Activated CD8-positive, alpha-beta T cell treated with anti-CD3 and anti-CD28 coated beads, Interleukin-2, amount 10 ng/mL, durations not matched to agents 7 days and 5 days (primary cell): ENCODE measurements at regions not wholly inside any gene's neighbourhood (a gene's known extent, or its start where the extent isn't known, plus 50 kb on each side); places are given as distances from the start of the nearest gene placed in this dataset.
"Not testable (repeated sequence)": the region's sequence is repeated elsewhere in the genome, so short reads cannot be mapped to it uniquely, and the experiment has no call there.

ENCODE experiments used
- ATAC-seq: fragments of 150-1000 bp; cut with Tn5 transposase; one replicate; pipeline ENCODE4 v1.10.0; 2021; ENCODE audit warnings: moderate library complexity
- CTCF ChIA-PET: fragments of 350-600 bp; sonication (Branson Sonifier 250); formaldehyde crosslinking; loops from one replicate; lab custom pipeline; 2021; ENCODE audit warnings: antibody characterized with exemption; lab: Charles Lee
- POLR2A ChIA-PET: fragments of 350-600 bp; sonication (Branson Sonifier 250); formaldehyde crosslinking; loops from one replicate; lab custom pipeline; 2021; ENCODE audit warnings: antibody characterized with exemption; lab: Charles Lee
- DNase-seq: peaks from one replicate; pipeline ENCODE4 v3.0.0-alpha.2; 2020
- H3K27ac Mint-ChIP-seq: one replicate; pipeline ENCODE4 v1.8.0; 2021; ENCODE audit warnings: mild to moderate bottlenecking, mixed read lengths
- H3K27me3 Mint-ChIP-seq: one replicate; pipeline ENCODE4 v1.8.0; 2021; ENCODE audit warnings: low read depth, mixed read lengths
- H3K36me3 Mint-ChIP-seq: one replicate; pipeline ENCODE4 v1.8.0; 2021; ENCODE audit warnings: low read depth, mixed read lengths
- H3K4me1 Mint-ChIP-seq: one replicate; pipeline ENCODE4 v1.8.0; 2021; ENCODE audit warnings: low read depth, mixed read lengths
- H3K4me3 Mint-ChIP-seq: one replicate; pipeline ENCODE4 v1.8.0; 2021; ENCODE audit warnings: mild to moderate bottlenecking, mixed read lengths
- H3K9me3 Mint-ChIP-seq: one replicate; pipeline ENCODE4 v1.8.0; 2022; ENCODE audit warnings: mixed read lengths; ENCODE audit not compliant: insufficient read depth

GRCh38 chr9:11159318-11159862 is 546.6 kb upstream of the PTPRD start:
- no peak for ATAC-seq
- ChIA-PET CTCF (no interaction called here), POLR2A (no interaction called here)
- no peaks in the 10 kb centered on the region for H3K27me3 Mint-ChIP-seq
- no peaks in the 10 kb centered on the region for H3K36me3 Mint-ChIP-seq
- H3K27ac Mint-ChIP-seq = no peak overlapping the region
- H3K4me3 Mint-ChIP-seq = no peak overlapping the region
- DNase-seq = no peak
- peaks cover 30% of the 10 kb centered on the region for H3K9me3 Mint-ChIP-seq
- no peaks in the 10 kb centered on the region for H3K4me1 Mint-ChIP-seq

GRCh38 chr9:11163843-11164242 is 551.0 kb upstream of the PTPRD start:
- H3K9me3 Mint-ChIP-seq = peaks cover 31% of the 10 kb centered on the region
- H3K4me3 Mint-ChIP-seq = no peak overlapping the region
- no peaks in the 10 kb centered on the region for H3K27me3 Mint-ChIP-seq
- CTCF ChIA-PET = no interaction called here
- POLR2A ChIA-PET = no interaction called here
- DNase-seq (no peak), ATAC-seq (no peak)
- no peaks in the 10 kb centered on the region for H3K36me3 Mint-ChIP-seq
- no peak overlapping the region for H3K27ac Mint-ChIP-seq
- no peaks in the 10 kb centered on the region for H3K4me1 Mint-ChIP-seq

GRCh38 chr9:11182001-11182400 is 569.2 kb upstream of the PTPRD start:
- ChIA-PET POLR2A (no interaction called here), CTCF (no interaction called here)
- H3K36me3 Mint-ChIP-seq = no peaks in the 10 kb centered on the region
- H3K27ac Mint-ChIP-seq = no peak overlapping the region
- ATAC-seq (no peak), DNase-seq (no peak)
- H3K9me3 Mint-ChIP-seq = peaks cover 30% of the 10 kb centered on the region
- no peak overlapping the region for H3K4me3 Mint-ChIP-seq
- no peaks in the 10 kb centered on the region for H3K27me3 Mint-ChIP-seq
- no peaks in the 10 kb centered on the region for H3K4me1 Mint-ChIP-seq

GRCh38 chr9:11190719-11191118 is 577.9 kb upstream of the PTPRD start:
- peaks cover 25% of the 10 kb centered on the region for H3K9me3 Mint-ChIP-seq
- ChIA-PET POLR2A (no interaction called here), CTCF (no interaction called here)
- DNase-seq (no peak), ATAC-seq (no peak)
- no peaks in the 10 kb centered on the region for H3K36me3 Mint-ChIP-seq
- no peak overlapping the region for H3K4me3 Mint-ChIP-seq
- no peaks in the 10 kb centered on the region for H3K27me3 Mint-ChIP-seq
- H3K4me1 Mint-ChIP-seq = no peaks in the 10 kb centered on the region
- H3K27ac Mint-ChIP-seq = no peak overlapping the region

GRCh38 chr9:11192993-11193392 is 580.2 kb upstream of the PTPRD start:
- Mint-ChIP-seq H3K9me3 (peaks cover 15% of the 10 kb centered on the region), H3K27ac (no peak overlapping the region), H3K4me1 (no peaks in the 10 kb centered on the region), H3K4me3 (no peak overlapping the region), H3K27me3 (no peaks in the 10 kb centered on the region), H3K36me3 (no peaks in the 10 kb centered on the region)
- ATAC-seq = no peak
- no peak for DNase-seq
- POLR2A ChIA-PET = no interaction called here
- CTCF ChIA-PET = no interaction called here

- Mint-ChIP-seq H3K27me3 (no peaks in the 10 kb centered on the region), H3K4me3 (no peak overlapping the region), H3K9me3 (peaks cover 15% of the 10 kb centered on the region), H3K36me3 (no peaks in the 10 kb centered on the region), H3K4me1 (no peaks in the 10 kb centered on the region), H3K27ac (no peak overlapping the region)
- ATAC-seq (no peak), DNase-seq (no peak)
- POLR2A ChIA-PET = no interaction called here
- CTCF ChIA-PET = no interaction called here
Observed at GRCh38 chr9:11194246-11194645, 581.4 kb upstream of the PTPRD start.

- H3K9me3 Mint-ChIP-seq, H3K27ac Mint-ChIP-seq, POLR2A ChIA-PET, H3K27me3 Mint-ChIP-seq, H3K4me3 Mint-ChIP-seq, H3K4me1 Mint-ChIP-seq, CTCF ChIA-PET, DNase-seq, H3K36me3 Mint-ChIP-seq, ATAC-seq: not testable (repeated sequence)
Observed at GRCh38 chr9:11196840-11197365, 584.1 kb upstream of the PTPRD start.

GRCh38 chr9:11199335-11199734 is 586.5 kb upstream of the PTPRD start:
- DNase-seq (no peak), ATAC-seq (no peak)
- no peaks in the 10 kb centered on the region for H3K27me3 Mint-ChIP-seq
- H3K9me3 Mint-ChIP-seq = peaks cover 20% of the 10 kb centered on the region
- H3K4me3 Mint-ChIP-seq = no peak overlapping the region
- ChIA-PET CTCF (no interaction called here), POLR2A (no interaction called here)
- H3K4me1 Mint-ChIP-seq = no peaks in the 10 kb centered on the region
- no peak overlapping the region for H3K27ac Mint-ChIP-seq
- no peaks in the 10 kb centered on the region for H3K36me3 Mint-ChIP-seq

GRCh38 chr9:11204521-11204920 is 591.7 kb upstream of the PTPRD start:
- DNase-seq (no peak), ATAC-seq (no peak)
- H3K27ac Mint-ChIP-seq = no peak overlapping the region
- H3K9me3 Mint-ChIP-seq = peaks cover 20% of the 10 kb centered on the region
- ChIA-PET CTCF (no interaction called here), POLR2A (no interaction called here)
- H3K36me3 Mint-ChIP-seq = no peaks in the 10 kb centered on the region
- no peaks in the 10 kb centered on the region for H3K27me3 Mint-ChIP-seq
- no peak overlapping the region for H3K4me3 Mint-ChIP-seq
- no peaks in the 10 kb centered on the region for H3K4me1 Mint-ChIP-seq

- POLR2A ChIA-PET = no interaction called here
- no peak overlapping the region for H3K4me3 Mint-ChIP-seq
- H3K27ac Mint-ChIP-seq = no peak overlapping the region
- no peaks in the 10 kb centered on the region for H3K4me1 Mint-ChIP-seq
- no peak for DNase-seq
- H3K27me3 Mint-ChIP-seq = no peaks in the 10 kb centered on the region
- H3K36me3 Mint-ChIP-seq = no peaks in the 10 kb centered on the region
- CTCF ChIA-PET = no interaction called here
- no peak for ATAC-seq
- H3K9me3 Mint-ChIP-seq = peaks cover 21% of the 10 kb centered on the region
Observed at GRCh38 chr9:11206925-11207324, 594.1 kb upstream of the PTPRD start.

GRCh38 chr9:11233696-11234095 is 620.9 kb upstream of the PTPRD start:
- Mint-ChIP-seq H3K4me1 (no peaks in the 10 kb centered on the region), H3K4me3 (no peak overlapping the region), H3K36me3 (no peaks in the 10 kb centered on the region), H3K9me3 (peaks cover 37% of the 10 kb centered on the region), H3K27ac (no peak overlapping the region), H3K27me3 (no peaks in the 10 kb centered on the region)
- ChIA-PET CTCF (no interaction called here), POLR2A (no interaction called here)
- DNase-seq (no peak), ATAC-seq (no peak)

- DNase-seq (no peak), ATAC-seq (no peak)
- Mint-ChIP-seq H3K27ac (no peak overlapping the region), H3K4me3 (no peak overlapping the region), H3K4me1 (no peaks in the 10 kb centered on the region), H3K27me3 (no peaks in the 10 kb centered on the region), H3K9me3 (peaks cover 35% of the 10 kb centered on the region), H3K36me3 (no peaks in the 10 kb centered on the region)
- ChIA-PET POLR2A (no interaction called here), CTCF (no interaction called here)
Observed at GRCh38 chr9:11235061-11235460, 622.3 kb upstream of the PTPRD start.

- ATAC-seq = no peak
- ChIA-PET CTCF (no interaction called here), POLR2A (no interaction called here)
- Mint-ChIP-seq H3K9me3 (peaks cover 29% of the 10 kb centered on the region), H3K4me3 (no peak overlapping the region), H3K27me3 (no peaks in the 10 kb centered on the region), H3K27ac (no peak overlapping the region), H3K36me3 (no peaks in the 10 kb centered on the region), H3K4me1 (no peaks in the 10 kb centered on the region)
- DNase-seq = no peak
Observed at GRCh38 chr9:11241779-11242178, 629.0 kb upstream of the PTPRD start.
